Pancreas (tissue), 10 donors: ENCODE measurements at regions not wholly inside any gene's neighbourhood (a gene's known extent, or its start where the extent isn't known, plus 50 kb on each side); places are given as distances from the start of the nearest gene placed in this dataset.

Experiments
- ATAC-seq, 4 donors: fragments of 200-7000 bp; cut with Tn5 transposase; one replicate each; pipeline versions ENCODE4 v1.8.0 to v1.9.1; 2020; ENCODE audit warnings: mild to moderate bottlenecking in 4 of 4, moderate library complexity in 4 of 4
- DNase-seq, 6 donors: peaks; one replicate each; pipeline ENCODE4 v3.0.0-alpha.2; 2020
- FAIRE-seq: peaks from 2 replicates; lab custom pipeline; 2012; peaks lifted over from hg19 to GRCh38; lab: Jason Lieb, UNC
- H3K27ac ChIP-seq, 4 donors: fragments of 200-600 bp; sonication (generic); 1 replicate in 3 of 4; 2 replicates in 1 of 4; pipeline versions ENCODE4 v1.5.0 to v1.8.0; 2020
- H3K27me3 ChIP-seq, 4 donors: fragments of 200-600 bp; one replicate each; pipeline ENCODE4 v1.8.0; 2021
- H3K36me3 ChIP-seq, 3 donors: fragments of 200-600 bp; sonication (generic) in 1 of 3; one replicate each; pipeline versions ENCODE4 v1.5.0 to v1.8.0; 2020 to 2021
- H3K4me1 ChIP-seq, 3 donors: fragments of 200-600 bp; one replicate each; pipeline ENCODE4 v1.8.0; 2021
- H3K4me3 ChIP-seq, 4 donors: fragments of 200-600 bp; sonication (generic) in 2 of 4; one replicate each; pipeline versions ENCODE4 v1.5.0 to v1.8.0; 2020 to 2021
- H3K9me3 ChIP-seq, 4 donors: fragments of 200-600 bp; one replicate each; pipeline ENCODE4 v1.8.0; 2021
- WGBS, 2 donors: extraction: QIAGEN DNeasy Blood & Tissue Kit; methylation state at CpG; one replicate each; pipeline ENCODE4 v1.1.7; 2013; 5-methylcytosine and 5-hydroxymethylcytosine counted together
- intact Hi-C, 3 donors: fragments of 100-400 bp; cut with DNase I; formaldehyde crosslinking; loops; one replicate each; pipeline versions ENCODE4 v1.11.1 to v1.14.2; 2022
- TF ChIP-seq, protein P1 (sequence below), 4 donors: fragments of 200-600 bp; sonication (generic) in 3 of 4; IDR thresholded peaks; one replicate each; pipeline versions ENCODE4 v1.5.0 to v1.8.0; 2021; ENCODE audit warnings: antibody characterized with exemption in 4 of 4
- donor health status: healthy with polysubstance abuse.
- donor health status: DM: no; HTN: no; CAD: no; lungs with moderate emphysema.
- donor health status: DM: no; HTN: no; CAD: no.
- donor health status: control.
- donor health status: control.
- donor health status: Bipolar disorder and iron deficiency.
- donor health status: DM: yes; HTN: yes; CAD: no.
- donor health status: DM: no; HTN: no; CAD: no.
- donor health status: DM: no; HTN: no; CAD: no.
- donor health status: DM: yes; HTN: yes; CAD: no.

DNA sequence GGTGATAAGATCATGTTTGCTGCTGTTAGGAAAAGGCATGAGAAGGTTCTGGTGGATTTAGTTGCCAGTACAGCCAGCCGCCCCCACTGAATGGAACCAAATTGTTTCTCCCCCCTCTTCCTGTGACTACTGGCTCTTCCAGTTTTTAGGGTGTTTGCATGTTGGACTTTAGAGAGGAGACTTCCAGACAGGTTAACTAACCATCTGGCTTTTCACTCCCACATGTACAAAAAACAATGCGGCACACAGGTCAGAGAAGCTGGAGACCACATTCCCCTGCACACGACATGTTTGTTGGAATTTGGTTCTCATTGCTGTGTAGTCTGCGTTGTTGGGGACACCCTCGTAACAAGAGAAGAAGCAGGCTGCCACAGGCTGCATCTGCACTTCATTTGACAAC, 103.9 kb upstream of the TMEM132C start:
- DNase-seq (no peak), FAIRE-seq (no peak), ATAC-seq (no peak)
- intact Hi-C loops, result no loop called here
- TF ChIP-seq, protein P1, sequence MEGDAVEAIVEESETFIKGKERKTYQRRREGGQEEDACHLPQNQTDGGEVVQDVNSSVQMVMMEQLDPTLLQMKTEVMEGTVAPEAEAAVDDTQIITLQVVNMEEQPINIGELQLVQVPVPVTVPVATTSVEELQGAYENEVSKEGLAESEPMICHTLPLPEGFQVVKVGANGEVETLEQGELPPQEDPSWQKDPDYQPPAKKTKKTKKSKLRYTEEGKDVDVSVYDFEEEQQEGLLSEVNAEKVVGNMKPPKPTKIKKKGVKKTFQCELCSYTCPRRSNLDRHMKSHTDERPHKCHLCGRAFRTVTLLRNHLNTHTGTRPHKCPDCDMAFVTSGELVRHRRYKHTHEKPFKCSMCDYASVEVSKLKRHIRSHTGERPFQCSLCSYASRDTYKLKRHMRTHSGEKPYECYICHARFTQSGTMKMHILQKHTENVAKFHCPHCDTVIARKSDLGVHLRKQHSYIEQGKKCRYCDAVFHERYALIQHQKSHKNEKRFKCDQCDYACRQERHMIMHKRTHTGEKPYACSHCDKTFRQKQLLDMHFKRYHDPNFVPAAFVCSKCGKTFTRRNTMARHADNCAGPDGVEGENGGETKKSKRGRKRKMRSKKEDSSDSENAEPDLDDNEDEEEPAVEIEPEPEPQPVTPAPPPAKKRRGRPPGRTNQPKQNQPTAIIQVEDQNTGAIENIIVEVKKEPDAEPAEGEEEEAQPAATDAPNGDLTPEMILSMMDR (IDR thresholded peaks at IDR 0.05), result no peak
- no peak overlapping the region for H3K4me3 ChIP-seq
- WGBS, 2 donors, result 49 to 64% methylated on average over 5 of the region's 5 CpGs
- peaks cover 0 to 4% (median 0%) of the 10 kb centered on the region in 4 donors for H3K27me3 ChIP-seq
- H3K4me1 ChIP-seq, result no peaks in the 10 kb centered on the region
- H3K9me3 ChIP-seq, result no peaks in the 10 kb centered on the region
- no peak overlapping the region for H3K27ac ChIP-seq
- no peaks in the 10 kb centered on the region for H3K36me3 ChIP-seq

DNA sequence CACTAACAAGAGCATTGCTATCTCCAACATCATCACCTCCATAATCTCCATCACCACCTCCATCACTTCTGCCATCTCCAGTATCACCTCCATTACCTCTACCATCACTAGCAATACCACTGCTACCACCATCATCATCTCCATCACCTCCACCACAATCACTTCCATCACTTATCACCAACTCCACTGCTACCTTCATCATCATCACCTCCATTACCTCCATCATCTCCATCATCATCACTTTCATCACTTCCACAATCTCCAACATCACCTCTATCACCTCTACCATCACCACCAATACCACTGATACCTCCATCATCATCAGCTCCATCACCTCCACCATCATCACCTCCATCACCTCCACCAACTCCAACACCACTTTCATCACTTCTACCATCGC, 102.4 kb upstream of the TMEM132C start:
- DNase-seq (no peak), FAIRE-seq (no peak), ATAC-seq (no peak)
- 40 to 57% methylated on average over 1 of the region's 1 CpG for WGBS, 2 donors
- no peaks in the 10 kb centered on the region for H3K9me3 ChIP-seq
- TF ChIP-seq, protein P1 (IDR thresholded peaks at IDR 0.05), result no peak
- no peaks in the 10 kb centered on the region for H3K4me1 ChIP-seq
- intact Hi-C loops, result no loop called here
- no peaks in the 10 kb centered on the region for H3K36me3 ChIP-seq
- H3K27ac ChIP-seq, result no peak overlapping the region
- H3K4me3 ChIP-seq, result no peak overlapping the region
- H3K27me3 ChIP-seq, result no peaks in the 10 kb centered on the region

DNA sequence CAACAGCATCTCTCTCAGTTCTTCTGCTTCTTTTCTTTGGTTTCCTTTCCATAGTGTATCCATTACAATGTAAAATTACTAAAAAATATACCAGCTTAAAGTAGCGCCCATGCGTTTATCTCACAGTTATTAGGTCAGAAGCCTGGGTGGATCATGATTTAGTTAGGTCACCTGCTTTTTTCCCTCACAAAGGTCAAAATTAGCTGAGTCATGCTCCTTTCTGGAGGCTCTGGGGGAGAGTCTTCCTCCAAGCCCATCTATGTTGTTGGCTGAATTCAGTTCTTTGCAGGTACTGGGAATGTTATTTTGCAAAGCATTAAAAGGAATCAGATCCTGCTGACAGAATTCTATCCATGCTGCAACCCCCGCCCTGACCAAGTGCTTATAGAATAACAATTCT, 101.6 kb upstream of the TMEM132C start:
- H3K4me3 ChIP-seq, result no peak overlapping the region
- no peak for DNase-seq
- FAIRE-seq, result no peak
- 69 to 77% methylated on average over 3 of the region's 3 CpGs for WGBS, 2 donors
- H3K9me3 ChIP-seq, result no peaks in the 10 kb centered on the region
- no peak for ATAC-seq
- intact Hi-C loops, result no loop called here
- H3K27me3 ChIP-seq, result no peaks in the 10 kb centered on the region
- TF ChIP-seq, protein P1 (IDR thresholded peaks at IDR 0.05), result no peak
- no peak overlapping the region for H3K27ac ChIP-seq
- no peaks in the 10 kb centered on the region for H3K4me1 ChIP-seq
- H3K36me3 ChIP-seq, result no peaks in the 10 kb centered on the region

DNA sequence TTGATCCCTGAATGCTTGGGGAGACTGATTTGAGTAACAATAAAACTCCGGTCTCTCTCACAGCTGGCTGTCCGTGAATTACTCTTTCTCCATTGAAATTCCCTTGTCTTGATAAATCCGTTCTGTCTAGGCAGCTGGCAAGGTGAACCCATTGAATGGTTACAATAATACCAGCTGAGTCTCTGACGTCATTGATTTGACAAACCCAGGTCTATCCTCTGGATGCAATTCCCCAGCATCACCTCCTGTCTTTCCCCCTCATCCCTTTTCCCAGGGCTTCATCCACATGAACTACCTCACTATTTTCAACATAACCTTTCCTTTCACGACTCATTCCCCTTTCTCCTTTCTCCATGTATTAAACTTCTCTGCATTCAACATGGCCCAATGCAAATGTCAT, 98.7 kb upstream of the TMEM132C start:
- TF ChIP-seq, protein P1 (IDR thresholded peaks at IDR 0.05), result no peak
- intact Hi-C loops, result no loop called here
- WGBS, 2 donors, result 43 to 59% methylated on average over 5 of the region's 5 CpGs
- Histone ChIP-seq H3K27ac (no peak overlapping the region), H3K4me3 (no peak overlapping the region), H3K9me3 (no peaks in the 10 kb centered on the region), H3K4me1 (no peaks in the 10 kb centered on the region), H3K36me3 (no peaks in the 10 kb centered on the region), H3K27me3 (no peaks in the 10 kb centered on the region)
- DNase-seq (no peak), FAIRE-seq (no peak), ATAC-seq (no peak)

DNA sequence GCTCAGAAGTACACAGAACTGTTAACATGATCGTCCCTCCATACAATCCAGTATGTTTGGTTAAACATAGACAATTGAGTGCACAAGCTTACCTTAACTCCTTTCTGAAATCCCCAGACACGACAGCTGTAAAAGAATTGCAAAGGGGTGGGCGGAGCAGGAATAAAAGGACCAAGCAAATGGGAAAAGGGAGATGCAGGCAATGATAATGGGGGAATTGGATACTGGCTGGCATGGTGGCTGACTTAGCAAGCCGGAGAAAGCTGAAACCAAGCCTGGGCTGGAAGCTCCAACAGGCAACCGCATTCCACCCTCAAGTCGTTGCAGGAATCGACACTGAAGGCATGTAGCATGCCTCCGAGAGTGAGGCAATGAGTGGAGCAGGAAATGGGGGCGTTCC, 96.8 kb upstream of the TMEM132C start:
- H3K27me3 ChIP-seq, result no peaks in the 10 kb centered on the region
- intact Hi-C loops, result no loop called here
- ATAC-seq, result no peak
- H3K36me3 ChIP-seq, result no peaks in the 10 kb centered on the region
- FAIRE-seq, result no peak
- H3K4me3 ChIP-seq, result no peak overlapping the region
- H3K9me3 ChIP-seq, result no peaks in the 10 kb centered on the region
- no peak overlapping the region for H3K27ac ChIP-seq
- DNase-seq, result no peak
- 70 to 75% methylated on average over 9 of the region's 9 CpGs for WGBS, 2 donors
- H3K4me1 ChIP-seq, result no peaks in the 10 kb centered on the region
- TF ChIP-seq, protein P1 (IDR thresholded peaks at IDR 0.05), result no peak
